ENCODE measurements at regions not wholly inside any gene's neighbourhood (a gene's known extent, or its start where the extent isn't known, plus 50 kb on each side); places are given as distances from the start of the nearest gene placed in this dataset.

DNA sequence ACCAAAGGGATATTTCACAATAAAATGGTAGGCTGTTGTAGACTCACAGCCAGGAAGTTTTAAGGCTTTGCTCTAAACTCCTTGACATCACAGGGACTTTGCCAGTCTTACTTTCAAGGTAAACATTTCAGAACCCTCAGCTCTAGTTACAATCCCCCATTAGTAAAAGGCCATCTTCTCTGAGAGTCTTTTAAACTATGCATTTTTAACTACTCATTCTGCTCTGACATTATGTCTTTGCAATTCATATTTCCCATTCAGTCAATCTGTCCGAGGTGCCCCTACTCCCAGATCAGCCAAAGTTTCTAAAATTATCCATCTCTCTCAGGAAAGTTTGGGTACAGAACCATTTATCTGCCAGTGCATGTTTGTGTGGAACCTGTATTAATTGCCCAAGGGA lies 1094.1 kb downstream of the TDRD15 start:
- DNase-seq (ENCODE audit: low read depth, low spot score): no peak

DNA sequence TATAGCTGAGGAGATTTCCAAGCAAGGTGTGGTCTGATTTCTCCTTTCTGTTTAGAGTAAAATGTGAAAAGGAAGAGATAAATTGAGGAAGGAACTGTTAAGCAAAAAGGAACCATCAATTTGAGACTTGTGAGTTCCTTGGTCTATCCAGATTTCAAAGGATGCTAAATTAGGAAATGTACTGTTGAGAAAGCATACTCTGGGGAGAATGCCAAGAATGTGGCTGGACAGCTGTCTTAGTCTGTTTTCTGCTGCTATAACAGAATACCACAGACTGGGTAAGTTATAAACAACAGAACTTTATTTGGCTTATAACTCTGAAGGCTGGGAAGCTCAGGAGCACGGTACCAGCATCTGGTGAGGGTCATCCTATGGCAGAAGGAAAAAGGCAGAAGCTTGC lies 1097.2 kb downstream of the TDRD15 start:
- no peak for DNase-seq (ENCODE audit: low read depth, low spot score)

DNA sequence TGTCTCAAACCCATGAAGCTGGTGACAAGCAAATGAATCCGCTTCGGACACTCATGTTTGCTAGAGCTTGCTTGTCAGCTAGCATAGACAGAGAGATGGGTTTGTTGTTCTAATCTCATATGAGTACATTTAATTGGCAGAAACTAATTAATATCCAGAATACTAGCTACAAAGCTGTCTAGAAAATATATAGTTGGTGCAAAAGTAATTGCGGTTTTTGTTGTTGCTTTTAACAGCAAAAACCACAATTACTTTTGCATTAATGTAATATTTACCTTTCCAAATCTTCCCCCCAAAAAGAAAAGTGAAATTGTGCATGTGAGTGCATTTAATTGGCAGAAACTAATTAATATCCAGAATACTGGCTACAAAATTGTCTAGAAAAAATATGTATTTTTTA lies 1115.2 kb downstream of the TDRD15 start:
- DNase-seq (ENCODE audit: low read depth, low spot score): no peak

DNA sequence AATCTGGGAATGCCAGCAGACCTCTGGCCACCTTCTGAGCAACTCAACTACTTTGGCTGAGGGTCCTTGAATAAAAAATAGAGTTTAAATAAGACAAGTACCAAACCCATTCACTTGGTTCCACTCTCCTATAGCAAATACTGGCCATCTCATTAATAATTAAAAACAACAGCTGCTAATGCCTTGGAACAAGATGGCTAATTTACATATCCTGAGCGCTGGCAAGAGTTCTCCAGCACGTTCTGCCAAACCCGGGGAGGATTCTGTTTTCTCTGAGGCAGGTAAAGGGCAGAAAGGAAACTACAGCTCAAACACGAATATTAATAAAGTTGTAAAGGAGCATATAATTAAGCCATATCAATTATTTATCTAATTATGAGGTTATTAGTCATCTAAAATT lies 1123.7 kb downstream of the TDRD15 start:
- no peak for DNase-seq (ENCODE audit: low read depth, low spot score)

DNA sequence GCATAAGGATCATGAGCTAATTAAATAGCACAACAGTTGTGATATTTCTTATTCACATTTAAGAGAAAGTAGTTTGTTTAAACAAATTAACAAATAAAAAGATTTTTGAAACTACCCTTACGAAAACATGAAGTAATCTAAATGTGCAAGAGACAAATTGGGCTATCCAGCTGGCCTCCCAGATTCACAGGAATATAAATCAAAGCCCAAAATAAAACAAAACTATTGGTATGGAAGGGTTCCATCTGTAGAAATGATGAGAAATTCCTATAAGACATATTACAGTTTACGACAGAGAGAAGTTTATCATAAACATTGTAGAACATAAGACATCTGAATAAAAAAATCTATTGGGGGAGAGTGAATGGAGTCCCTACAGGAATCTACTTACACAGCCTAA lies 1125.1 kb downstream of the TDRD15 start:
- no peak for DNase-seq (ENCODE audit: low read depth, low spot score)

DNA sequence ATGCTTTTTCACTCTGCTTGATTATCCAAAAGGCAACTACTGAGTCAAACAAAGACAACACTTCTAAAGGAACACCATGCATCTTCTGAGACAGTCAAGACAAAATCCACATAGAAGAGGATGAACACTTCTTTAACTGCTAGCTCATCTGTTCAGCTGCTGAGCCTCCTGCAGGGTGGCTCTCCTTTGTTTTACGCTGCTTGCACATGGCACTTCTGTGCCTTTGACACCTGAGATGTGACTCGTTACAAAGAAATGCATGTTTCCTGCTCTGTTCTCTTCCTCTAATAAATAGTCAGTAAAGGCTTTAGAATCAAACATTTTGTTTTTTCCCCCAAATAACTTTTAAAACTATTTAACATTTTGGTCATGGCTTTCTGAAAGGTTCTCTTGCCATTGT lies 1129.4 kb downstream of the TDRD15 start:
- DNase-seq (ENCODE audit: low read depth, low spot score): peak; percentile 3

DNA sequence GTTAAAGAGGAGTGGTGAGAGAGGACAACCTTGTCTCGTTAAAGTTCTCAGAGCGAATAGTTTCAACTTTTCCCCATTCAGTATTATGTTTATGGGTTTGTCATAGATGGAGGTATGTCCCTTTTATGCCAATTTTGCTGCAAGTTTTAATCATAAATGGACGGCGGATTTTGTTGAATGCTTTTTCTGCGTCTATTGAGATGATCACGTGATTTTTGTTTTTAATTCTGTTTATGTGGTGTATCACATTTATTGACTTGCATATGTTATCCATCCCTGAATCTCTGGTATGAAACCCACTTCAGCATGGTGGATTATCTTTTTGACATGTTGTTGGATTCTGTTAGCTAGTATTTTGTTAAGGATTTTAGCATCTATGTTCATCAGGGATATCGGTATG lies 1123.8 kb upstream of the KLHL29 start:
- DNase-seq (ENCODE audit: low read depth, low spot score): no peak

DNA sequence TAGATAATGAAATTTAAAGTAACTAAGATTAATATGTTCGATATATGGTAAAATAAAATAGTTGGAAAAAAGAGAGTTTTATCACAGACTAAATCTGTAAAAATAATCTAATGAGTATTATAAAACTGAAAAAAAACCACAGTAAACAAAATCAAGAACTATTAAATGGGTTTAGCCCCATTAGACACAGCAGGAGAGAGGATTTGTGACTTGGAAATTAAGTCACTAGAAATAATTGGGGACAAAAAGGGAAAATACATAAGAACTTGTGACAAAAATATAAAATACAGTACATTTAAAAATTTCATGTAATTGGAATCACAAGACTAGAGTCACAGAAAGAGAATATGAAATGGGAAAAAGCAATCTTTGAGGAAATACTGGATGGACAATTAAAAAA lies 1114.6 kb upstream of the KLHL29 start:
- DNase-seq (ENCODE audit: low read depth, low spot score): no peak

DNA sequence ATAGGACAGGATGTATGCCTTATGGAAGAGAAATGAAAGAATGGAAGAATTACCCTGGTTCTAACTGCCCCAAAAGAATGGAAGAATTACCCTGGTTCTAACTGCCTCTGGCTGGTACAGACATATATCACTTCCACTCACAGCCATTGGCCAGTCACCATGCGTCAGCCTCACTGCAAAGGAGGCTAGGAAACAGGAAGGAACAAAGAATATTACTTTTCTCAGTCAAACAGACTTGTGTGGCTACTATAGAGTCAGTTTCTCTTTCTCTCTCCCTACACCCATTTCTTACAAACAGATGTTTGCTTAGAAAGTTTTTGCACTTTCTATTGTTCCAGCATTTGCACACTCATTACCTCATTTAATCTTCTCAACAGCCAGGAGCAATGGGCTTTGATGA lies 1111.1 kb upstream of the KLHL29 start:
- no peak for DNase-seq (ENCODE audit: low read depth, low spot score)

DNA sequence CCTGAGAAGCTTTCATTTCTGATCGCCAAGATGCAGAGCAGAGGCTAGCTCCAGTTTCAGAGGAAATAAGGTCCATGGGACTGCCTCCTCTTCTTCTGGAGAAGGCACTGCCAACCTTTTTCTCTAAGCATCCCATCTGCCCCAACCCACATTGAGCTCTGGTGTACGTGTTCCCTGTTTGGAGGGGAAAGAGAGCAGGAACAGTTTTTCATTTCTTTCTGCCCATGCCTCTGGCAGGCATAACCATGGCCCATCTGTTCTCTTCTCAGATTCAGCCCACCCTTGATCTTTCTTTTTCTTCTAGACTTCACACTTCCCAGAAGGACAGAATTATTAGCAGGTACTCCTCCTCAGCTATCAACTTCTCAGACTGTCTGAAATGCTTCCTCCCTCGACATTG lies 1110.3 kb upstream of the KLHL29 start:
- no peak for DNase-seq (ENCODE audit: low read depth, low spot score)

DNA sequence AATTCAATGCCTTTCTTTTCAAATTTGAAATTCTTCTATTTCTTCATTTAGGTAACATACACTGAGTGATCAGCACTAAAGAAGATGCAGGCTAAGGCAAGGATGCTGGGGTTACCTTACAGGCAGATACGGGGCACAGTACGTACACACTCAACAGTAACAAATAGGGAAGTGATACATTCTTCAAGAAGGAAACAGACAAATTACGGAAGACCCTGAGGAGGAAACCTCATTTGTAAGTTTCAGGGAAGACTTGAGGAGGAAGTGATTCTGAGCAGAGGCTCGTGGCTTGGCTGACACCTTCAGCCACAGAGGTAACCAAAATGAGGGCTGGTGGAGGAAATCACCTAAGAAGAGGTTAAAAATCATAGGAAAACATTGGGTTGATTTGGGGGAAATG lies 1108.3 kb upstream of the KLHL29 start:
- no peak for DNase-seq (ENCODE audit: low read depth, low spot score)

DNA sequence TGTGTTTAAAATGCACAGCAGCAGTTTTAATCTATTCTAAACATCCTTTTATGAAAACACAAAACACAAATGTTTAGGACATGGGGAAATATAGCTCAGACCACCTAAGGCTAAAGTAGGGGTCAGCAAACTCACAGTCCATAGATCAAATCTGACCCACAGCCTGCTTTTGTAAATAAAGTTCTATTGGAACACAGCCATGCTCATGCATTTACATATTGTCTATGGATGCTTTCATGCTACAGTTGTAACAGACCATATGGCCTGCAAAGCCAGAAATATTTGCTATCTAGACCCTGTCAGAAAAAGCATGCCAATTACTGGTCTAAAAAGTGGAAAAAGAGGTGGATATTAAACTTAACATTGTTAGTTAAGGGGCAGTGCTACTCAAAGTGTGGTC lies 1105.4 kb upstream of the KLHL29 start:
- DNase-seq (ENCODE audit: low read depth, low spot score): no peak

DNA sequence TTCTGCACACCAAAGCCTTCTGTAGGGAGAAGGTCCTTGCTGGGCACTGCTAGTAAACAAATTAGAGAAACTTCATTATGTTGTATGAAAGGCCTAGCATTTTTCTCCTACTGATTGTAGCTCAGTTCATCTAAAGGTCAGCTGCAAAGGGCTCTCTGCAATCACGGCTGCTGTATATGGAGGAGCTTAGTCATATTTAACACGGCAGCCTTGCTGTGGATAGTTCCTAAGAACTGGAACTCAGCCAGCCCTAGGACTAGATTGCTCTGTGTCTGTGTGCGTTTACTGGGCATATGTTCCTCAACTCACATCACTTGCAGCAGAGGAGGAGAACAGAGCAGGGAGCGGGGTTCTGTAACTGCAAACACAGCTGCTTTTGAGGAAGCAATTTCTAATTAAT lies 1103.9 kb upstream of the KLHL29 start:
- DNase-seq (ENCODE audit: low read depth, low spot score): no peak

DNA sequence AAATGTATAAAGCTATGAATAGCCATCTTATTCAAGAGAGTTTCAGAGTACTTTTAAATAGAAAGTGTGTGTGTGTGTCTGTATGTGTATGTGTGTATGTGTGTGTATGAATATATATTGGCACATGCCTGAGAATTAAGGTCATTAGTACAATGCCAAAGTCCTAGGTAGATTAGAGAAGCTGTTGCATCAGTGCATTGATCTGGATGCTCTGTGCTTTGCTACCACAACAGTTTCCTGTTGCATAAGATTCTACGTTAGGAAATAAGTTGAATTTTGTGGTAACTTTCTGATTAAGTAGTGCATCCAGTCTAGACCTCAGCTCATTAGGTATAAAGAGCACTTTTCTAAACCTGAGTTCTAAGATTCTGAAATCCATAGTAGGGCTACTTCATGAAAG lies 1102.8 kb upstream of the KLHL29 start:
- no peak for DNase-seq (ENCODE audit: low read depth, low spot score)

DNA sequence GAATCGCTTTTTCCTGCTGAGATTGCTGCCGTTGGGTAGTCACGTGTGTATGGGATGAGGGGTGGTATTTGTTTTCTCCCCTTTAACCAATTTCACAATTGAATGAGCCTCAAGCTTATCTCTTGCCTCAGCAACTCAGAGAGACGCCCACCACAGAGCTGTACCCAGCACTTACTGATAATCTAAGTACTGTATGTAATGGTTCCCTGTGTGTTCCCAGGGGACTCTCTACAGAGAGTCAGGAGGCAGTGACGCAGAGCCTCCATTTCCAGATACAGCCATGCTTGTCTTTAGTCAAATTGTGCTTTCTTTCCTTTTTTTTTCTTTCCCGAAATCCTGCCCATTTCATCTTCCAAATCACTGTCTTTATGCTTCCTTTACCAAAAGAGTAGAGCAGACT lies 1102.1 kb upstream of the KLHL29 start:
- no peak for DNase-seq (ENCODE audit: low read depth, low spot score)

DNA sequence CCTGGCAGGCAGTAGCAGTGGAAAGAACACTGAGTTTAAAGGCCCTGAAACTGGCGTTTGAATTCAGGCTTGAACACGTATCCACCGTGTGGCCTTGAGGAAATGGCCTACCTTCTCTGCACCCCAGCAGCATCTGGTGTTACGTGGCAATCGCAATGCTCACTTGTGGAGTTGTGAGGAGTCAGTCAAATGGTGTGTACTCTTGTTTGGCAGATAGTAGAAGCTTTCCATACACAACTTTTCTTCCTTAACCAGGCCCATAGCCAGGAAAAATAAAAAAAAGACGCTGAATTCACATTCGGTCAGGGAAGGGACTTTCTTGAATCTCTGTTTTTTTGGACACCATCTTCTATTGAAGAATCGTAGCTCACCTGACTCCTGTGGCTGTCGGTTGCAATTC lies 1101.5 kb upstream of the KLHL29 start:
- no peak for DNase-seq (ENCODE audit: low read depth, low spot score)

DNA sequence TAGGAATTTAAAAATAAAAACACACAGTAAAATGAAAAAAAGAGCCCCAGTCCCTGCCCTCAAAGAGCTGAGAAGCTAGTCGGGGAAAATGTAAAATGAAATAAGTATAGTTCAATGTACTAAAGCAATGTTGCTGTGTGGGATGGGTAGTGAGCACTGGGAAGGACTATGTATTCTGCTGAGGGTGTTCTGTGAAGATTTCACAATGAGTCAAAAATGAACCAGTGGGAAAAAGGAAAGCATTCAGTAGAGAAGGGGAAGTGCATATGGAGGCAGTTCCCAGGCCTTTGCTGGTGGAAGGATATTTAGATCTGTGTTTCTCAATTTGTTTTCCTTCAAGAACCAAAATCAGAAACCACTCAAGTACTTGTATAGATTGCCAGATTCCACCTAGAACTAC lies 1094.7 kb upstream of the KLHL29 start:
- no peak for DNase-seq (ENCODE audit: low read depth, low spot score)

DNA sequence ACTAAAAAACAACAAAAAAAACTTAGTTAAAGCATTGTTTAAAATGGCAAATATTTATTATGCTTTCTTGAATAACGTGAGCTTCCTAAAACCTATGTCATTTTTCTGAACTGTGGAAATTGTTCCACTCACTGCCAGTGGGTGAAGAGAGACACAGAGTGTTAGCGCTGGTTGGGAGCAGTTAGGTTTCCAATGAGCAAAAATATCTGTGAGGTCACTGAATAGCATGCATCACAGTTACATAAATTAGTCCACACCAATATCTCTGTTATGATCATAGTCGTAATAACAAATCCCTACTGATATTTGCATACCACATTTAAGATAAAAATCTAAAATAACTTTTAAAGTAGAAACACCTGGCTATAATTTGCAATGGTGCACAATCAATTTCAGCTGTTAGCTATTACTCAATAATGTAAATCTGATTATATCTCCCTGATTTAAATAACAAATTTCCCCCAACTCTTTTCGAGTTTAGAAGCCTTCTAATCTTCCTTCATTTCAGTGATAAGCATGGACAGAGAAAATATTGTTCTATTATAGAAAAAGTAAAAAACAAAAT lies 1094.0 kb upstream of the KLHL29 start:
- no peak for DNase-seq (ENCODE audit: low read depth, low spot score)

DNA sequence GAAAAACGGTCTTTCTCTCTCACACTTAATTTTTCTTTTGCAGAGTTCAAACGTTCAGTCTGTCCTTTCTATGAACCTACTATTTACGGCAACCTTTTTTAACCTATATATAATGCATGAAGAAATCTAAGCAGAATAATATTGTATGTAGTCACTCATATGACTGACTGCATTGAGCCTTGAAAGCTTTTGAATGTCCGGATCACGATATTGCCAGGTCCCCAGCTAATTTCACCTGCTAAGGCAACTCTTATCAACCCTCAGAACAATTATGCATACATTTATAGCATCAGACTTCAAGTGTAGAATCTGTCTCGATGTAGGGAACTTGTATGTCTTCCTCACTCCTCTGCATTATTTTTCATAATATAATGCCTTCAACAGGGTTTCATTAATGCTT lies 1083.8 kb upstream of the KLHL29 start:
- no peak for DNase-seq (ENCODE audit: low read depth, low spot score)

DNA sequence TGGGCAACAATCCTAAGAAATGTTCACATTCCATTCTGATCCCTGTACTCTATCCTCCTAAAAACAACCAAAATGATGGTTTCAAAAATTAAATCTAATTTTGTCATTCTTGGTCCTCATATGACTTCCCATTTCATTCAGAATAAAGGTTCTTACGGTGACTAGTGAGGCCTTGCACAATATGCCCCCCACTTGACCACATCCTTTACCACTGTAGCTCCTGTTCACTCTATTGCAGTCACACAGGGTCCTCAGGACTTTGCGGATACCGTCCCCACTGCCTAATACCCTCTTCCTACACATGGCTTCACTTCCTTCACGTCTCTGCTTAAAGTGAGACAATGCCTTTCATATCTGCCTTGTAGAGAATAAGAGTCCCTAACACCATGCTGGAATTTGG lies 1058.7 kb upstream of the KLHL29 start:
- DNase-seq (ENCODE audit: low read depth, low spot score): no peak

DNA sequence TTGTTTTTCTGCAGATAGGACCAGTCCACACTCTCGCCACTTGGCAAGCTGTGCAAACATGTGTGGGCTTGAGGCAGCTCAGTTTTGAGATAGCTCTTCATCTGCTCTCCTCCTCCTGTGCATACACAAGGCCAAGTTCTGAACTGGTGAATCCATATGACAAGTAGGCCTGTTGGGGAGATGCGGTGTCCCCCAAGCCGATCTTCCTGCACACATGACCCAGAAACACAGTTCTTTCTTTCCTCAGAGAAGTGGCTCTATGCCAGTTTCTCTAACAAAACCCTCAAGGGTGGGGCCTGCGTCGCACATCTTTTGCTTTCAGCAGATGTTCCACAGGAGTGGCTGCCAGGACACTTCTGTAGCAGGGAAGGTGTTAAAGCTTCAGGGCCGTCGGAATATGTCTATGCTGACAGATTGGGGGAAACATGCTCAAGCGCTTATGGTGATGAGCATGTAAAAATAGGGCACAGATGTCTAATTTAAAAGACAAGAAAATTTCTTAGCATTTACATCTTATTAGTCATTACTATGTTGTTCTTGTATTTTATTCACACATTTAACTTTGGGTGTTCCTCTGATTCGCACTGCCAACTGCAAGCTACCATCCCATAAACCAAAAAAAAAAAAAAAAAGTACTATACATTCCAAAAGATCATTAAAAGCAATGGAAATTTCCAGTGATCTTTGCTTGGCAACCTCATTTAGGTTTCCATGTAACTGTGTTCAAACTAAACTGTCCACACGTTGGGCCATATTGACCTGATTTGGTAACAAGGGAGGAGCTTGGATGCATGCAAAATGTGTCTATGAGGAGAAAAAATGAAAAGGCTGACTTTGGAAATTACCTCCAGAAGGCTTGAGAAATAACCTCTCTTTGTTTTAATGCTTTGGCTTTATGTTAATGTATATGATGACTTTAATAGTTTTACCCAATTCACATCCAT lies 1055.5 kb upstream of the KLHL29 start:
- DNase-seq (ENCODE audit: low read depth, low spot score): no peak

DNA sequence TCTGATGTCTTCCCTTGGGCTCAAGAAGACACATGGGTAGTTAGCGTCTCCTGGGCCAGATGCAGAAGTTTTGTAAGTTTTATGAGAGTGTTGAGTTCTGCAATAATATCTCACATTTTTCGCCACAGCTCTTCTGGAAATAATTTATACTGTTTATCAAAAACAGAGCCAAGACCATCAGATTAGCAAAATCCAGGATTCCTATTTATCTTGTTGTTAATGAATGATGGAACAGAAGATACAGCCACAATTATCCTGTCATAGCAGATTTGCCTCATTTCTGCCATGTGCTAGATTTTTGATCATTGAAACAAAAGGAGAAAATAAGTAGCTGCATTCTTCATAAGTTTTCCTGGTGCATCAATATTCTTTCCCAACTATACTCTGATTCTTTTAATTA lies 1048.6 kb upstream of the KLHL29 start:
- no peak for DNase-seq (ENCODE audit: low read depth, low spot score)

DNA sequence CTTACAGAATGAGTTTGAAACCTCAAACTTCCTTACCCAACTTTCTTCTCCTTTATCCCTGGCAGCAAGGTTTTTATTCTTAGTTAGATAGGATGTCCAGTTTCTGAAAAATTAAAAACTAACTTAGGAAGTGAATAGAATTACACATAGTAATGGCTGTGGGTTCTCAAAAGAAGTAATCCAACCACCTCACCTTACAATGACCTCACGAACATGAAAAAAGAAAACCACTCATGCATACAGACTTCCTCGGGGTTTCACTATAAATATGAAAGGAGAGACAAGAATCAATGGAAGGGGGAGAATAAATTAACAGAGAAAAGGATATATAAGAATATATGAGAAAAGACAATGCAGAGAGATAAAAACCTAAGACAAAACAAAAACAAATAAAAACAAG lies 1044.3 kb upstream of the KLHL29 start:
- DNase-seq (ENCODE audit: low read depth, low spot score): no peak

DNA sequence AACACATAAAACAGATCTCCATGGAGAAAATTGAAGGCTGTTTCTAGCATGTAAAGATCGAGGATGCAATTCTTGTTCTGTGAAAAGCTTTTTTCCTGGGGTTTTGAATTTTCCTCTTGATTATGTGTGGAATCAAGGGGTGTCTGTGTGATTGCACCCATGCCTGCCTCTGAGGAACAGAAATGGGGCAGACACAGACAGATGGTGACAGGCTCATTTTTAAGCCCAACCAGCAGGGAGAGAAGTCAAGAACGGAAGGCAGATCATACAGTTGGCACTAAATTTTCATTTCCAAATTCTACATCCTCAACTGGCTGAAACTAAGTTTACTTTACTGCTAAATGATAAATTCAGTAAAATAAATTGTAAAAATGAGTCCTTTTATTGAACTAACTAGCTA lies 1037.7 kb upstream of the KLHL29 start:
- no peak for DNase-seq (ENCODE audit: low read depth, low spot score)

Measured in iPS DF 19.7 (cell line).